ENCODE measurements at regions not wholly inside any gene's neighbourhood (a gene's known extent, or its start where the extent isn't known, plus 50 kb on each side); places are given as distances from the start of the nearest gene placed in this dataset.

GRCh38 chr2:3126911-3127621 lies 250.6 kb downstream of the EIPR1 start:
- no peak for TF ChIP-seq CTCF (IDR thresholded peaks at IDR 0.05 in 2 of 3, conservative IDR thresholded peaks at IDR 0.05 in 1 of 3; ENCODE audit: insufficient read depth in 2 of 3, low read depth in 1 of 3, low read length in 3 of 3)
- no peak for TF ChIP-seq KDM1A (IDR thresholded peaks at IDR 0.05)
- TF ChIP-seq EZH2 (IDR thresholded peaks at IDR 0.05; ENCODE audit: borderline replicate concordance, low read depth, low read length) = no peak
- no peak for TF ChIP-seq EP300 (IDR thresholded peaks at IDR 0.05; ENCODE audit: low read length)

All from K562 (cell line).